Osteocyte (in vitro differentiated cells): ENCODE measurements at regions not wholly inside any gene's neighbourhood (a gene's known extent, or its start where the extent isn't known, plus 50 kb on each side); places are given as distances from the start of the nearest gene placed in this dataset.

Experiments used
- DNase-seq: peaks from one replicate; pipeline ENCODE4 v3.0.0; 2021; ENCODE audit warnings: mixed read lengths; ENCODE audit not compliant: unreplicated experiment; ENCODE audit errors: extremely low spot score
- H3K27ac Mint-ChIP-seq: one replicate; pipeline ENCODE4 v1.8.0; 2021; ENCODE audit warnings: mild to moderate bottlenecking, mixed read lengths; ENCODE audit not compliant: unreplicated experiment
- H3K27me3 Mint-ChIP-seq: one replicate; pipeline ENCODE4 v1.8.0; 2021; ENCODE audit warnings: mixed read lengths; ENCODE audit not compliant: unreplicated experiment
- H3K36me3 Mint-ChIP-seq: one replicate; pipeline ENCODE4 v1.8.0; 2021; ENCODE audit warnings: mixed read lengths; ENCODE audit not compliant: unreplicated experiment
- H3K4me1 Mint-ChIP-seq: one replicate; pipeline ENCODE4 v1.8.0; 2021; ENCODE audit warnings: mixed read lengths; ENCODE audit not compliant: unreplicated experiment
- H3K4me3 Mint-ChIP-seq: one replicate; pipeline ENCODE4 v1.8.0; 2021; ENCODE audit warnings: mild to moderate bottlenecking, moderate library complexity, mixed read lengths; ENCODE audit not compliant: unreplicated experiment
- H3K9me3 Mint-ChIP-seq: one replicate; pipeline ENCODE4 v1.8.0; 2021; ENCODE audit warnings: mixed read lengths; ENCODE audit not compliant: unreplicated experiment
- CTCF ChIP-seq: fragments of 200-600 bp; sonication (generic); IDR thresholded peaks from 2 replicates; pipeline ENCODE4 v1.5.0; 2021; ENCODE audit warnings: antibody characterized with exemption, mild to moderate bottlenecking, moderate library complexity

- Mint-ChIP-seq H3K4me1 (peaks cover 10% of the 10 kb centered on the region), H3K9me3 (no peaks in the 10 kb centered on the region), H3K27ac (no peak overlapping the region), H3K27me3 (no peaks in the 10 kb centered on the region), H3K36me3 (no peaks in the 10 kb centered on the region), H3K4me3 (no peak overlapping the region)
- TF ChIP-seq CTCF = no peak
- DNase-seq = no peak
Measured at GRCh38 chr13:84661718-84662117, 779.4 kb upstream of the SLITRK1 start.

- no peak for TF ChIP-seq CTCF
- Mint-ChIP-seq H3K4me1 (peaks cover 12% of the 10 kb centered on the region), H3K9me3 (no peaks in the 10 kb centered on the region), H3K36me3 (no peaks in the 10 kb centered on the region), H3K27ac (no peak overlapping the region), H3K27me3 (no peaks in the 10 kb centered on the region), H3K4me3 (no peak overlapping the region)
- no peak for DNase-seq
Measured at GRCh38 chr13:84659359-84659661, 777.0 kb upstream of the SLITRK1 start.

GRCh38 chr13:84658491-84659358 lies 776.5 kb upstream of the SLITRK1 start:
- DNase-seq = no peak
- Mint-ChIP-seq H3K27ac (no peak overlapping the region), H3K27me3 (no peaks in the 10 kb centered on the region), H3K4me3 (no peak overlapping the region), H3K4me1 (peaks cover 12% of the 10 kb centered on the region), H3K9me3 (peaks cover 4% of the 10 kb centered on the region), H3K36me3 (no peaks in the 10 kb centered on the region)
- TF ChIP-seq CTCF = no peak

- Mint-ChIP-seq H3K36me3 (no peaks in the 10 kb centered on the region), H3K27ac (no peak overlapping the region), H3K9me3 (peaks cover 11% of the 10 kb centered on the region), H3K4me3 (no peak overlapping the region), H3K27me3 (no peaks in the 10 kb centered on the region), H3K4me1 (peaks cover 14% of the 10 kb centered on the region)
- DNase-seq = no peak
- no peak for TF ChIP-seq CTCF
Measured at GRCh38 chr13:84655677-84656076, 773.4 kb upstream of the SLITRK1 start.

GRCh38 chr13:84654654-84655275 lies 772.5 kb upstream of the SLITRK1 start:
- H3K4me3 Mint-ChIP-seq = no peak overlapping the region
- no peak for TF ChIP-seq CTCF

More at GRCh38 chr13:84654654-84655275, 772.5 kb upstream of the SLITRK1 start:
- Mint-ChIP-seq H3K27me3 (no peaks in the 10 kb centered on the region), H3K36me3 (no peaks in the 10 kb centered on the region), H3K9me3 (peaks cover 11% of the 10 kb centered on the region), H3K4me1 (peaks cover 21% of the 10 kb centered on the region), H3K27ac (no peak overlapping the region)
- no peak for DNase-seq
